Sigmoid colon (tissue), 6 donors: ENCODE measurements at regions not wholly inside any gene's neighbourhood (a gene's known extent, or its start where the extent isn't known, plus 50 kb on each side); places are given as distances from the start of the nearest gene placed in this dataset.

Experiments
- DNase-seq: peaks from one replicate; pipeline ENCODE4 v3.0.0-alpha.2; 2019
- H3K27ac ChIP-seq, 4 donors: fragments of 200-600 bp; sonication (generic); one replicate each; pipeline ENCODE4 v1.5.1; 2016 to 2019; ENCODE audit warnings: mild to moderate bottlenecking in 1 of 4
- H3K27me3 ChIP-seq, 3 donors: fragments of 200-600 bp; sonication (generic); one replicate each; pipeline ENCODE4 v1.5.1; 2019; ENCODE audit warnings: mild to moderate bottlenecking in 1 of 3
- H3K36me3 ChIP-seq, 4 donors: fragments of 200-600 bp; sonication (generic); one replicate each; pipeline ENCODE4 v1.5.1; 2016 to 2019
- H3K4me1 ChIP-seq, 4 donors: fragments of 200-600 bp; sonication (generic); one replicate each; pipeline ENCODE4 v1.5.1; 2017 to 2019
- H3K4me3 ChIP-seq, 4 donors: fragments of 200-600 bp; sonication (generic); one replicate each; pipeline ENCODE4 v1.5.1; 2017 to 2019; ENCODE audit warnings: mild to moderate bottlenecking in 2 of 4, moderate library complexity in 1 of 4
- H3K9me3 ChIP-seq, 4 donors: fragments of 200-600 bp in 3 of 4; sonication (generic) in 3 of 4; one replicate each; pipeline versions ENCODE4 v1.5.1 to v1.6.1; 2013 to 2019
- EP300 ChIP-seq, 4 donors: sonication (generic); formaldehyde crosslinking; IDR thresholded peaks; one replicate each; pipeline ENCODE4 v1.6.1; 2017; ENCODE audit warnings: antibody characterized with exemption in 4 of 4
- POLR2A ChIP-seq, 2 donors: fragments of 450-650 bp; IDR thresholded peaks; one replicate each; pipeline ENCODE4 v1.6.1; 2016; ENCODE audit warnings: antibody characterized with exemption in 2 of 2, mild to moderate bottlenecking in 2 of 2, moderate library complexity in 2 of 2
- POLR2AphosphoS5 ChIP-seq, 4 donors: sonication (generic); formaldehyde crosslinking; IDR thresholded peaks; one replicate each; pipeline ENCODE4 v1.6.1; 2017; ENCODE audit warnings: antibody characterized with exemption in 4 of 4
- WGBS, 2 donors: extraction: QIAGEN DNeasy Blood & Tissue Kit; methylation state at CpG; one replicate each; pipeline ENCODE4 v1.1.7; 2013; 5-methylcytosine and 5-hydroxymethylcytosine counted together
- intact Hi-C: fragments of 100-400 bp; cut with DNase I; formaldehyde crosslinking; loops from one replicate; pipeline ENCODE4 v1.15.1; 2023
- TF ChIP-seq, protein P1 (sequence below), 4 experiments: fragments of 450-650 bp in 3 of 4; fragments of 200-600 bp in 1 of 4; IDR thresholded peaks; one replicate each; pipeline ENCODE4 v1.5.1; 2016 to 2019; ENCODE audit warnings: antibody characterized with exemption in 4 of 4, mild to moderate bottlenecking in 3 of 4, moderate library complexity in 2 of 4
- donor health status: healthy with polysubstance abuse.
- donor health status: healthy.

DNA sequence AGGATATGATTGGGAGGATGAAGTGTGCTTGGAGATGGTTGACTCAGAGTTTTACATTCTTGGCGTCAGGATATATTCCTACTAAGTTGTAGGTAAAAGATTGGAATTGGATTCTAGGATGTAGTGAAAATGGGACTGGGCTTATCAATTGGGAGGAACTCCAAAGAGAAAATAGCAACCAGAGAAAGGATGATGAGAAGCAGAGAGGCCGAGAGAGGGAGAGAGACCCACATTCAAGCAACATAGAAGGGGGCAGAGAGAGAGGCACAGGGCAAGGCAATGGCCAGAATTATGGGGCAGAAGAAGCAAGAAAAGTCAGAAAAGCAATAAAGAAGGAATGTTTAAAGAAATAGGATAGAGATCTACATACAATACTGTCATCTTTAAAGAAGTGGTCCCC is 217.9 kb upstream of the ACTBL2 start:
- H3K27ac ChIP-seq = no peak overlapping the region
- intact Hi-C loops = no loop called here
- no peak overlapping the region for H3K4me3 ChIP-seq
- DNase-seq = no peak
- H3K27me3 ChIP-seq = no peaks in the 10 kb centered on the region
- no peaks in the 10 kb centered on the region for H3K36me3 ChIP-seq
- TF ChIP-seq POLR2AphosphoS5 (IDR thresholded peaks at IDR 0.05) (no peak), POLR2A (IDR thresholded peaks at IDR 0.05) (no peak), EP300 (IDR thresholded peaks at IDR 0.05) (no peak)
- TF ChIP-seq, protein P1, sequence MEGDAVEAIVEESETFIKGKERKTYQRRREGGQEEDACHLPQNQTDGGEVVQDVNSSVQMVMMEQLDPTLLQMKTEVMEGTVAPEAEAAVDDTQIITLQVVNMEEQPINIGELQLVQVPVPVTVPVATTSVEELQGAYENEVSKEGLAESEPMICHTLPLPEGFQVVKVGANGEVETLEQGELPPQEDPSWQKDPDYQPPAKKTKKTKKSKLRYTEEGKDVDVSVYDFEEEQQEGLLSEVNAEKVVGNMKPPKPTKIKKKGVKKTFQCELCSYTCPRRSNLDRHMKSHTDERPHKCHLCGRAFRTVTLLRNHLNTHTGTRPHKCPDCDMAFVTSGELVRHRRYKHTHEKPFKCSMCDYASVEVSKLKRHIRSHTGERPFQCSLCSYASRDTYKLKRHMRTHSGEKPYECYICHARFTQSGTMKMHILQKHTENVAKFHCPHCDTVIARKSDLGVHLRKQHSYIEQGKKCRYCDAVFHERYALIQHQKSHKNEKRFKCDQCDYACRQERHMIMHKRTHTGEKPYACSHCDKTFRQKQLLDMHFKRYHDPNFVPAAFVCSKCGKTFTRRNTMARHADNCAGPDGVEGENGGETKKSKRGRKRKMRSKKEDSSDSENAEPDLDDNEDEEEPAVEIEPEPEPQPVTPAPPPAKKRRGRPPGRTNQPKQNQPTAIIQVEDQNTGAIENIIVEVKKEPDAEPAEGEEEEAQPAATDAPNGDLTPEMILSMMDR (IDR thresholded peaks at IDR 0.05) = no peak
- peaks cover 0 to 24% (median 6%) of the 10 kb centered on the region in 4 donors for H3K4me1 ChIP-seq
- no peaks in the 10 kb centered on the region for H3K9me3 ChIP-seq
- 89% methylated on average over 2 of the region's 2 CpGs for WGBS, 2 donors

DNA sequence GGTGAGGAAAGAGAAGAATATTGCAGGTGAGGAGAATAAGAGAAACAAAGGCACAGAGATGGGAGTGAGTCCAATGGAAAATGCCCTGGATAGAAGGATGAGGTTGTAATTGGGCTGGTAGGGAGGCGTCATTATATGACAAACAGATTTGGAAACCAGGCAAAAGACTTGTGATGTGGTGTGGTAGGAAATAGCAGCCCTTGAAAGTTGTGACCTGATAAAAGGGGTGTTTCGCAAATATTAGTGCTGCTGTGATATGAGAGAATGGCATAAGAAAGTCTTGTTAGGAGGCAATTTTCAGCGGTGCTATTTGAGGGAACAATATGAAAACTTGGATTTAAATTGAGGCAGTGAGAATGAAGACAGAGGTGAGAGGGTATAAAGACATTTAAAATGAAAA is 217.5 kb upstream of the ACTBL2 start:
- no peaks in the 10 kb centered on the region for H3K36me3 ChIP-seq
- H3K27ac ChIP-seq = no peak overlapping the region
- no peaks in the 10 kb centered on the region for H3K9me3 ChIP-seq
- intact Hi-C loops = no loop called here
- no peak for DNase-seq
- TF ChIP-seq POLR2A (IDR thresholded peaks at IDR 0.05) = no peak
- no peak for TF ChIP-seq POLR2AphosphoS5 (IDR thresholded peaks at IDR 0.05)
- TF ChIP-seq EP300 (IDR thresholded peaks at IDR 0.05) = no peak
- TF ChIP-seq, protein P1 (IDR thresholded peaks at IDR 0.05) = no peak
- H3K27me3 ChIP-seq = no peaks in the 10 kb centered on the region
- no peak overlapping the region for H3K4me3 ChIP-seq
- H3K4me1 ChIP-seq = peaks cover 0 to 24% (median 6%) of the 10 kb centered on the region in 4 donors
- 87 to 93% methylated on average over 3 of the region's 3 CpGs for WGBS, 2 donors

- intact Hi-C loops = no loop called here
Observed at GRCh38 chr5:57698802-57699201, 216.2 kb upstream of the ACTBL2 start.

DNA sequence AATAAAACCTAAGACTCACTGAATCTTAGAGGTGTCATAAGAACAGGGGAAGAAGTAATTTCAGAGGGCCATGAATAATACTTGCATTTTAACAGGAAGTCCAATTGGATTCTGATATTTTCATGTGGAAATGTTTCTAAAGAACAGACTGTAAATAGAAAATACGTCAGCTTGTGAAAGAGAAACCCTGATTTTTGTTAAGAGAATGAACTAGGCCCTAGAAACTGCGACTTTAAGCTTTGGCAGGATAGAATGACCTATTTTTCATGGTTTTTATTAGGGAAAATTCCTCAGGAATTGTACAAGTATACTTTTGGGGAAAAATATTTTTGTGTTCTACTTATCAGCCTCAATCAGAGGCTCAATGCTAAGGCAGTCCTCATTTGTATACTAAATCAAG is 215.5 kb upstream of the ACTBL2 start:
- peaks cover 0 to 35% (median 10%) of the 10 kb centered on the region in 4 donors for H3K4me1 ChIP-seq
- peak overlapping the region; percentile 46 to 53 (median 50) for H3K27ac ChIP-seq
- DNase-seq = no peak
- TF ChIP-seq POLR2AphosphoS5 (IDR thresholded peaks at IDR 0.05) = no peak
- TF ChIP-seq, protein P1 (IDR thresholded peaks at IDR 0.05) = no peak
- TF ChIP-seq EP300 (IDR thresholded peaks at IDR 0.05) = no peak
- no peak for TF ChIP-seq POLR2A (IDR thresholded peaks at IDR 0.05)
- no peak overlapping the region for H3K4me3 ChIP-seq
- intact Hi-C loops = no loop called here
- no peaks in the 10 kb centered on the region for H3K36me3 ChIP-seq
- H3K27me3 ChIP-seq = no peaks in the 10 kb centered on the region
- H3K9me3 ChIP-seq = no peaks in the 10 kb centered on the region
- 83 to 90% methylated on average over 2 of the region's 2 CpGs for WGBS, 2 donors

More at GRCh38 chr5:57698802-57699201, 216.2 kb upstream of the ACTBL2 start:
- Histone ChIP-seq H3K4me3 (no peak overlapping the region), H3K4me1 (peaks cover 0 to 28% (median 6%) of the 10 kb centered on the region in 4 donors), H3K27me3 (no peaks in the 10 kb centered on the region), H3K9me3 (no peaks in the 10 kb centered on the region), H3K27ac (peak overlapping the region in 2 of 4 donors; percentile 52 to 53), H3K36me3 (no peaks in the 10 kb centered on the region)
- DNase-seq = no peak
- no peak for TF ChIP-seq POLR2A (IDR thresholded peaks at IDR 0.05)
- no peak for TF ChIP-seq EP300 (IDR thresholded peaks at IDR 0.05)
- no peak for TF ChIP-seq POLR2AphosphoS5 (IDR thresholded peaks at IDR 0.05)
- TF ChIP-seq, protein P1 (IDR thresholded peaks at IDR 0.05) = no peak
